Activated T-cell treated with anti-CD3 and anti-CD28 coated beads, Interleukin-2, amount 50 U/mL, for 4 hours (primary cell): ENCODE measurements at regions not wholly inside any gene's neighbourhood (a gene's known extent, or its start where the extent isn't known, plus 50 kb on each side); places are given as distances from the start of the nearest gene placed in this dataset.

ENCODE experiments used
- ATAC-seq, 2 donors: fragments of 200-7000 bp; cut with Tn5 transposase; one replicate each; pipeline ENCODE4 v1.10.0; 2021
- DNase-seq: peaks from one replicate; pipeline ENCODE4 v3.0.0-alpha.2; 2020
- H3K27me3 Mint-ChIP-seq: one replicate; pipeline ENCODE4 v1.8.0; 2021; ENCODE audit warnings: low read depth, mixed read lengths
- H3K36me3 Mint-ChIP-seq: one replicate; pipeline ENCODE4 v1.8.0; 2022; ENCODE audit warnings: mixed read lengths; ENCODE audit not compliant: insufficient read depth
- H3K4me1 Mint-ChIP-seq: one replicate; pipeline ENCODE4 v1.8.0; 2021; ENCODE audit warnings: low read depth, mixed read lengths
- H3K4me3 Mint-ChIP-seq: one replicate; pipeline ENCODE4 v1.8.0; 2021; ENCODE audit warnings: mild to moderate bottlenecking, moderate library complexity, mixed read lengths
- H3K9me3 Mint-ChIP-seq: one replicate; pipeline ENCODE4 v1.8.0; 2021; ENCODE audit warnings: mixed read lengths

- DNase-seq, result no peak
- no peak for ATAC-seq
- no peaks in the 10 kb centered on the region for H3K9me3 Mint-ChIP-seq
- H3K4me1 Mint-ChIP-seq, result no peaks in the 10 kb centered on the region
- no peaks in the 10 kb centered on the region for H3K36me3 Mint-ChIP-seq
- H3K27me3 Mint-ChIP-seq, result peaks cover 3% of the 10 kb centered on the region
- no peak overlapping the region for H3K4me3 Mint-ChIP-seq
Measured at GRCh38 chr15:54843006-54843405, 353.7 kb downstream of the RSL24D1 start.

- ATAC-seq, result no peak
Measured at GRCh38 chr15:54841701-54842305, 354.9 kb downstream of the RSL24D1 start.

GRCh38 chr15:54840621-54841398 is 355.9 kb downstream of the RSL24D1 start:
- H3K4me1 Mint-ChIP-seq, result no peaks in the 10 kb centered on the region
- ATAC-seq (no peak), DNase-seq (no peak)
- H3K9me3 Mint-ChIP-seq, result no peaks in the 10 kb centered on the region
- no peak overlapping the region for H3K4me3 Mint-ChIP-seq
- no peaks in the 10 kb centered on the region for H3K36me3 Mint-ChIP-seq
- H3K27me3 Mint-ChIP-seq, result peaks cover 3% of the 10 kb centered on the region

More at GRCh38 chr15:54841701-54842305, 354.9 kb downstream of the RSL24D1 start:
- H3K36me3 Mint-ChIP-seq, result no peaks in the 10 kb centered on the region
- no peak overlapping the region for H3K4me3 Mint-ChIP-seq
- no peaks in the 10 kb centered on the region for H3K4me1 Mint-ChIP-seq
- DNase-seq, result no peak
- H3K27me3 Mint-ChIP-seq, result peaks cover 3% of the 10 kb centered on the region
- no peaks in the 10 kb centered on the region for H3K9me3 Mint-ChIP-seq

- ATAC-seq (no peak), DNase-seq (no peak)
- no peaks in the 10 kb centered on the region for H3K36me3 Mint-ChIP-seq
- no peaks in the 10 kb centered on the region for H3K9me3 Mint-ChIP-seq
- H3K4me1 Mint-ChIP-seq, result no peaks in the 10 kb centered on the region
- no peak overlapping the region for H3K4me3 Mint-ChIP-seq
- H3K27me3 Mint-ChIP-seq, result peaks cover 3% of the 10 kb centered on the region
Measured at GRCh38 chr15:54839379-54839778, 357.4 kb downstream of the RSL24D1 start.

- DNase-seq (no peak), ATAC-seq (no peak)
- Mint-ChIP-seq H3K36me3 (no peaks in the 10 kb centered on the region), H3K4me1 (no peaks in the 10 kb centered on the region), H3K4me3 (no peak overlapping the region), H3K9me3 (no peaks in the 10 kb centered on the region), H3K27me3 (peaks cover 3% of the 10 kb centered on the region)
Measured at GRCh38 chr15:54836052-54836795, 360.5 kb downstream of the RSL24D1 start.

GRCh38 chr15:54829821-54830220 is 366.9 kb downstream of the RSL24D1 start:
- Mint-ChIP-seq H3K4me3 (no peak overlapping the region), H3K36me3 (no peaks in the 10 kb centered on the region), H3K4me1 (no peaks in the 10 kb centered on the region), H3K27me3 (no peaks in the 10 kb centered on the region), H3K9me3 (peaks cover 4% of the 10 kb centered on the region)
- no peak for ATAC-seq
- DNase-seq, result no peak

- no peaks in the 10 kb centered on the region for H3K36me3 Mint-ChIP-seq
- no peaks in the 10 kb centered on the region for H3K27me3 Mint-ChIP-seq
- no peak for DNase-seq
- H3K4me3 Mint-ChIP-seq, result no peak overlapping the region
- peaks cover 3% of the 10 kb centered on the region for H3K9me3 Mint-ChIP-seq
- ATAC-seq, result no peak
- H3K4me1 Mint-ChIP-seq, result no peaks in the 10 kb centered on the region
Measured at GRCh38 chr15:54820811-54821210, 375.9 kb downstream of the RSL24D1 start.

GRCh38 chr15:54820098-54820497 is 376.6 kb downstream of the RSL24D1 start:
- no peaks in the 10 kb centered on the region for H3K27me3 Mint-ChIP-seq
- H3K4me1 Mint-ChIP-seq, result no peaks in the 10 kb centered on the region
- DNase-seq (no peak), ATAC-seq (no peak)
- H3K9me3 Mint-ChIP-seq, result peaks cover 7% of the 10 kb centered on the region
- no peak overlapping the region for H3K4me3 Mint-ChIP-seq
- H3K36me3 Mint-ChIP-seq, result no peaks in the 10 kb centered on the region

- no peak for DNase-seq
- Mint-ChIP-seq H3K36me3 (no peaks in the 10 kb centered on the region), H3K4me3 (no peak overlapping the region), H3K9me3 (peaks cover 18% of the 10 kb centered on the region), H3K27me3 (no peaks in the 10 kb centered on the region), H3K4me1 (no peaks in the 10 kb centered on the region)
- no peak for ATAC-seq
Measured at GRCh38 chr15:54816401-54816800, 380.3 kb downstream of the RSL24D1 start.

- Mint-ChIP-seq H3K27me3 (no peaks in the 10 kb centered on the region), H3K4me3 (no peak overlapping the region), H3K36me3 (no peaks in the 10 kb centered on the region), H3K4me1 (no peaks in the 10 kb centered on the region), H3K9me3 (peaks cover 17% of the 10 kb centered on the region)
- DNase-seq (no peak), ATAC-seq (no peak)
Measured at GRCh38 chr15:54815556-54815955, 381.2 kb downstream of the RSL24D1 start.

- Mint-ChIP-seq H3K9me3 (peaks cover 17% of the 10 kb centered on the region), H3K36me3 (no peaks in the 10 kb centered on the region), H3K4me3 (no peak overlapping the region), H3K27me3 (no peaks in the 10 kb centered on the region), H3K4me1 (no peaks in the 10 kb centered on the region)
- ATAC-seq (no peak), DNase-seq (no peak)
Measured at GRCh38 chr15:54812383-54812782, 384.4 kb downstream of the RSL24D1 start.

GRCh38 chr15:54810496-54810895 is 386.2 kb downstream of the RSL24D1 start:
- peaks cover 14% of the 10 kb centered on the region for H3K9me3 Mint-ChIP-seq
- H3K4me1 Mint-ChIP-seq, result no peaks in the 10 kb centered on the region
- ATAC-seq (no peak), DNase-seq (no peak)
- H3K4me3 Mint-ChIP-seq, result no peak overlapping the region
- peaks cover 4% of the 10 kb centered on the region for H3K27me3 Mint-ChIP-seq
- H3K36me3 Mint-ChIP-seq, result no peaks in the 10 kb centered on the region

- no peak overlapping the region for H3K4me3 Mint-ChIP-seq
- peaks cover 4% of the 10 kb centered on the region for H3K27me3 Mint-ChIP-seq
- no peaks in the 10 kb centered on the region for H3K4me1 Mint-ChIP-seq
- ATAC-seq (no peak), DNase-seq (no peak)
- H3K9me3 Mint-ChIP-seq, result peaks cover 13% of the 10 kb centered on the region
- no peaks in the 10 kb centered on the region for H3K36me3 Mint-ChIP-seq
Measured at GRCh38 chr15:54810031-54810430, 386.7 kb downstream of the RSL24D1 start.

GRCh38 chr15:54808321-54808720 is 388.4 kb downstream of the RSL24D1 start:
- ATAC-seq (no peak), DNase-seq (no peak)
- H3K36me3 Mint-ChIP-seq, result no peaks in the 10 kb centered on the region
- H3K9me3 Mint-ChIP-seq, result peaks cover 6% of the 10 kb centered on the region
- no peaks in the 10 kb centered on the region for H3K4me1 Mint-ChIP-seq
- H3K27me3 Mint-ChIP-seq, result peaks cover 4% of the 10 kb centered on the region
- H3K4me3 Mint-ChIP-seq, result no peak overlapping the region

GRCh38 chr15:54803987-54804386 is 392.8 kb downstream of the RSL24D1 start:
- H3K27me3 Mint-ChIP-seq, result peaks cover 4% of the 10 kb centered on the region
- ATAC-seq (no peak), DNase-seq (no peak)
- H3K9me3 Mint-ChIP-seq, result no peaks in the 10 kb centered on the region
- H3K4me1 Mint-ChIP-seq, result no peaks in the 10 kb centered on the region
- H3K36me3 Mint-ChIP-seq, result no peaks in the 10 kb centered on the region
- H3K4me3 Mint-ChIP-seq, result no peak overlapping the region
